WTC11 (cell line): ENCODE measurements at regions not wholly inside any gene's neighbourhood (a gene's known extent, or its start where the extent isn't known, plus 50 kb on each side); places are given as distances from the start of the nearest gene placed in this dataset.

Experiments
- ATAC-seq: fragments of 200-7000 bp; cut with Tn5 transposase; 2 replicates; pipeline ENCODE4 v1.10.0; 2021; ENCODE audit warnings: mild to moderate bottlenecking, moderate library complexity
- CTCF ChIA-PET: fragments of 300-600 bp; sonication (Branson Sonifier 250); formaldehyde crosslinking; loops from one replicate; lab custom pipeline; 2021; ENCODE audit warnings: antibody characterized with exemption; lab: Charles Lee
- POLR2A ChIA-PET: fragments of 350-600 bp; sonication (Branson Sonifier 250); formaldehyde crosslinking; loops from one replicate; lab custom pipeline; 2021; ENCODE audit warnings: antibody characterized with exemption; lab: Charles Lee
- DNase-seq: peaks from one replicate; pipeline ENCODE4 v3.0.0; 2021; ENCODE audit warnings: low spot score
- H3K27ac Mint-ChIP-seq: 2 replicates; pipeline ENCODE4 v1.8.0; 2021; ENCODE audit warnings: mixed read lengths
- H3K27me3 Mint-ChIP-seq: 2 replicates; pipeline ENCODE4 v1.8.0; 2021; ENCODE audit warnings: low read depth, mild to moderate bottlenecking, moderate library complexity, mixed read lengths
- H3K36me3 Mint-ChIP-seq: 2 replicates; pipeline ENCODE4 v1.8.0; 2021; ENCODE audit warnings: mixed read lengths
- H3K4me1 Mint-ChIP-seq: 2 replicates; pipeline ENCODE4 v1.8.0; 2022; ENCODE audit warnings: mixed read lengths
- H3K4me3 Mint-ChIP-seq: 2 replicates; pipeline ENCODE4 v1.8.0; 2021; ENCODE audit warnings: mild to moderate bottlenecking, moderate library complexity, mixed read lengths
- H3K9me3 Mint-ChIP-seq: 2 replicates; pipeline ENCODE4 v1.8.0; 2021; ENCODE audit warnings: mixed read lengths
- AR ChIP-seq: fragments of 250-450 bp; sonication (Bioruptor Pico); IDR thresholded peaks from 2 replicates; pipeline ENCODE4 v1.9.0; 2021; ENCODE audit warnings: mild to moderate bottlenecking
- ATF2 ChIP-seq: sonication (generic); formaldehyde crosslinking; IDR thresholded peaks from 2 replicates; pipeline ENCODE4 v1.8.1; 2022; ENCODE audit warnings: low read depth, missing genetic modification reagents, borderline replicate concordance
- E2F5 ChIP-seq: sonication (generic); formaldehyde crosslinking; IDR thresholded peaks from 2 replicates; pipeline ENCODE4 v1.8.1; 2022; ENCODE audit warnings: mild to moderate bottlenecking, moderate library complexity, missing genetic modification reagents
- ELF4 ChIP-seq: sonication (generic); formaldehyde crosslinking; IDR thresholded peaks from 2 replicates; pipeline ENCODE4 v1.8.1; 2022; ENCODE audit warnings: low read depth, mild to moderate bottlenecking, moderate library complexity, missing genetic modification reagents
- EMX1 ChIP-seq: fragments of 250-450 bp; sonication (Bioruptor Pico); IDR thresholded peaks from 2 replicates; pipeline ENCODE4 v1.8.0; 2021; ENCODE audit warnings: mild to moderate bottlenecking
- FOXP1 ChIP-seq: sonication (generic); formaldehyde crosslinking; IDR thresholded peaks from 2 replicates; pipeline ENCODE4 v1.8.0; 2022; ENCODE audit warnings: missing genetic modification reagents, mild to moderate bottlenecking, moderate library complexity, borderline replicate concordance
- IRF1 ChIP-seq: sonication (generic); formaldehyde crosslinking; IDR thresholded peaks from 2 replicates; pipeline ENCODE4 v1.8.0; 2023; ENCODE audit warnings: missing genetic modification reagents
- MXD4 ChIP-seq: fragments of 250-450 bp; sonication (Bioruptor Pico); IDR thresholded peaks from 2 replicates; pipeline ENCODE4 v1.8.0; 2021; ENCODE audit warnings: mild to moderate bottlenecking, moderate library complexity, borderline replicate concordance
- PRRX2 ChIP-seq: fragments of 250-450 bp; sonication (Bioruptor Pico); IDR thresholded peaks from 2 replicates; pipeline ENCODE4 v1.8.0; 2021; ENCODE audit warnings: mild to moderate bottlenecking
- SP1 ChIP-seq: sonication (generic); formaldehyde crosslinking; conservative IDR thresholded peaks from 2 replicates; pipeline ENCODE4 v1.8.1; 2022; ENCODE audit warnings: missing genetic modification reagents
- ZNF219 ChIP-seq: sonication (generic); formaldehyde crosslinking; IDR thresholded peaks from 2 replicates; pipeline ENCODE4 v1.8.0; 2023; ENCODE audit warnings: missing genetic modification reagents, mild to moderate bottlenecking, borderline replicate concordance
- ZNF263 ChIP-seq: sonication (generic); formaldehyde crosslinking; IDR thresholded peaks from 2 replicates; pipeline ENCODE4 v1.8.1; 2022; ENCODE audit warnings: low read depth, mild to moderate bottlenecking, moderate library complexity, missing genetic modification reagents
- ZNF671 ChIP-seq: fragments of 250-450 bp; sonication (Bioruptor Pico); IDR thresholded peaks from 2 replicates; pipeline ENCODE4 v1.8.0; 2021; ENCODE audit warnings: mild to moderate bottlenecking

- TF ChIP-seq E2F5 (CRISPR knock-in tag) = no peak
Measured at GRCh38 chr1:4328402-4329071, 325.9 kb upstream of the AJAP1 start (continued).

GRCh38 chr1:4330805-4331766 is 323.3 kb upstream of the AJAP1 start:
- TF ChIP-seq ATF2 (CRISPR knock-in tag) (no peak), SP1 (CRISPR knock-in tag) (no peak), ZNF671 (no peak), MXD4 (CRISPR knock-in tag) (no peak)
- CTCF ChIA-PET = no interaction called here
- H3K4me1 Mint-ChIP-seq = no peaks in the 10 kb centered on the region
- POLR2A ChIA-PET = no interaction called here
- H3K27me3 Mint-ChIP-seq = peaks cover 9% of the 10 kb centered on the region; the same call in 1 of the 2 replicates
- DNase-seq (no peak), ATAC-seq (no peak)
- no peak overlapping the region for H3K27ac Mint-ChIP-seq
- H3K9me3 Mint-ChIP-seq = peaks cover 82% of the 10 kb centered on the region
- no peak overlapping the region for H3K4me3 Mint-ChIP-seq
- H3K36me3 Mint-ChIP-seq = peaks cover 75% of the 10 kb centered on the region

GRCh38 chr1:4331767-4332163 is 322.6 kb upstream of the AJAP1 start:
- Mint-ChIP-seq H3K4me3 (no peak overlapping the region), H3K36me3 (peaks cover 75% of the 10 kb centered on the region), H3K27ac (no peak overlapping the region), H3K9me3 (peaks cover 82% of the 10 kb centered on the region), H3K27me3 (peaks cover 5% of the 10 kb centered on the region; the same call in 1 of the 2 replicates), H3K4me1 (no peaks in the 10 kb centered on the region)
- CTCF ChIA-PET = no interaction called here
- no peak for ATAC-seq
- no peak for TF ChIP-seq ZNF219 (CRISPR knock-in tag)
- no peak for TF ChIP-seq PRRX2
- no peak for TF ChIP-seq ZNF263 (CRISPR knock-in tag)
- TF ChIP-seq AR (CRISPR knock-in tag) = no peak
- TF ChIP-seq IRF1 (CRISPR knock-in tag) = no peak
- TF ChIP-seq EMX1 (CRISPR knock-in tag) = no peak
- TF ChIP-seq FOXP1 (CRISPR knock-in tag) = no peak
- no peak for TF ChIP-seq ELF4 (CRISPR knock-in tag)
- POLR2A ChIA-PET = no interaction called here
- DNase-seq = no peak
